ES-I3 (cell line): ENCODE measurements at regions not wholly inside any gene's neighbourhood (a gene's known extent, or its start where the extent isn't known, plus 50 kb on each side); places are given as distances from the start of the nearest gene placed in this dataset.

Source experiments
- H3K36me3 ChIP-seq: 2 replicates; pipeline ENCODE4 v1.6.1; 2013; ENCODE audit warnings: mild to moderate bottlenecking, low read length, control low read depth, moderate library complexity; ENCODE audit not compliant: insufficient read depth
- H3K4me1 ChIP-seq: 2 replicates; pipeline ENCODE4 v1.6.1; 2013; ENCODE audit warnings: mild to moderate bottlenecking, control low read depth, low read length; ENCODE audit not compliant: insufficient read depth
- H3K9ac ChIP-seq: 2 replicates; pipeline ENCODE4 v1.6.1; 2013; ENCODE audit warnings: low read depth, mild to moderate bottlenecking, low read length, moderate library complexity
- H3K9me3 ChIP-seq: 2 replicates; pipeline ENCODE4 v1.6.1; 2013; ENCODE audit warnings: mild to moderate bottlenecking, low read length, moderate library complexity; ENCODE audit not compliant: control insufficient read depth, insufficient read depth

- H3K4me1 ChIP-seq, result 0 out of 2 replicates have a peak, but pooled peaks cover 5% of the 10 kb centered on the region
- no peak overlapping the region for H3K9ac ChIP-seq
- no peaks in the 10 kb centered on the region for H3K36me3 ChIP-seq
- no peaks in the 10 kb centered on the region for H3K9me3 ChIP-seq
Measured at GRCh38 chr3:94671078-94671477, 608.2 kb downstream of the NSUN3 start.

GRCh38 chr3:94673876-94674275 is 611.0 kb downstream of the NSUN3 start:
- H3K9me3 ChIP-seq, result no peaks in the 10 kb centered on the region; the same call in 1 of the 2 replicates
- no peak overlapping the region for H3K9ac ChIP-seq
- H3K4me1 ChIP-seq, result 0 out of 2 replicates have a peak, but pooled peaks cover 5% of the 10 kb centered on the region
- no peaks in the 10 kb centered on the region for H3K36me3 ChIP-seq

DNA sequence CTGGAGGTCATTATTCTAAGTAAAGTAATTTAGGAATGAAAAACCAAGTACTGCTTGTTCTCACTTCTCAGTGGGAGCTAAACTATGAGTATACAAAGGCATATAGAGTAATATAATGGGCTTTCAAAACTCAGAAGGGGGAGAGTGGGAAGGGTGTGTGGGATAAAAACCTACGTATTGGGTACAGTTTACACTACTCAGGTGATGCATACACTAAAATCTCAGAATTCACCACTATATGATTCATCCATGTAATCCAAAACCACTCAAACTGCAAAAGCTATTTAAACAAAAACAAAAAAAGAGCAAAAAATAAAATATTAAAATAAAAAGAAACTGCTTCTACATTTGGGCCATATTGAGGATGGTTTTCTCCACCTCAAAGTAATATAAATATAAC is 623.3 kb downstream of the NSUN3 start:
- Histone ChIP-seq H3K36me3 (no peaks in the 10 kb centered on the region), H3K4me1 (no peaks in the 10 kb centered on the region), H3K9me3 (no peaks in the 10 kb centered on the region; the same call in 1 of the 2 replicates), H3K9ac (no peak overlapping the region)

DNA sequence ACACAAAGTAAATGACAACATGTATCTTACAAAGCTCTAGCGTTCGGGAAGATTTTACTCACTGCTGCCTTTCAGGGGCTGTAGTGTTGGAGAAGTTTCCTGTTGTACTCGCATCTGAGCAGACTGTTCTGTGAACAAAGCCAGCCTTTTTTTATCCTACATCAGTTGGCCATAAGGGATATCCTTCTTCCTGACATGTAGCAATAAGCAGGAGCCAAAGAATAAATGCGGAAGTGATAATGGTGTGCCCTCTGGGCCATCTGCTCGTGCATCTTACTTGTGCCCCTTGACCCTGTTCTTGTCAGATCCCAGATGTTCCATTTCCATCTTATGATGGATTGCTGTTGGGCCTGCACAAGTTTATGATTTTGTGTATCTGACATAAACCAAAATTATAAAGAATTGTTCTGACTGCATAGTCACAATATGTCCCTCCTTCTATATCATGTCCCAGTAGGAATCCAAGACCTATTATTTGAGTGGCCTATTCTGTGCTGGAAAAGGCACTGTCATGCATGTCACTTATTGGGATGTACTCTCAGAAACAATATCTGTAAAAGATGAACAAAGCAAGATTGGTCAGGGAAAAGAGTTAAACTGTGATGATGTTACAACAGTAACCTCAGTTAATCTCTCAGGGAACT is 631.3 kb downstream of the NSUN3 start:
- Histone ChIP-seq H3K9me3 (no peaks in the 10 kb centered on the region), H3K36me3 (no peaks in the 10 kb centered on the region), H3K9ac (no peak overlapping the region), H3K4me1 (no peaks in the 10 kb centered on the region)

- no peaks in the 10 kb centered on the region for H3K9me3 ChIP-seq
- no peaks in the 10 kb centered on the region for H3K4me1 ChIP-seq
- H3K36me3 ChIP-seq, result no peaks in the 10 kb centered on the region
- no peak overlapping the region for H3K9ac ChIP-seq
Measured at GRCh38 chr3:94694894-94695293, 632.0 kb downstream of the NSUN3 start.

DNA sequence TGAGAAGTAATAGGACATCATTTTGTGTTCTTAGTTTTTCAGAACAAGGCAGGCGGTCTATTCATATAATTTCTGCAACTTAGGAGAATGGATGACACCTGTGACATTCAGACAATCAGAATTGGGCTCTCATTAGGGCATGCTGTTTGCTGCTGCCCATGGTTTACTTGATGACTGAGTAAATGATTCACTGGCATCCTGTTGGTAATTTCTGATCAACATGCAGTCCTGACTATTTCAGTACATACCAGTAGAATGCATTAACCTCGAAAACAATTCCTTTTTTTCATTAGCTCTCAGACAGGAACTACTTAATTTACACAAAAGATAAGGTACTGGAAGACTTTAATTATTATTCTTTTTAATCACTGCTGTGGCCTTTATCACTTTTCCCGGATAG is 641.6 kb downstream of the NSUN3 start:
- no peaks in the 10 kb centered on the region for H3K36me3 ChIP-seq
- H3K9me3 ChIP-seq, result no peaks in the 10 kb centered on the region
- no peak overlapping the region for H3K9ac ChIP-seq
- H3K4me1 ChIP-seq, result no peaks in the 10 kb centered on the region

- no peaks in the 10 kb centered on the region for H3K36me3 ChIP-seq
- no peaks in the 10 kb centered on the region for H3K4me1 ChIP-seq
Measured at GRCh38 chr3:94709249-94709902, 646.5 kb downstream of the NSUN3 start.

DNA sequence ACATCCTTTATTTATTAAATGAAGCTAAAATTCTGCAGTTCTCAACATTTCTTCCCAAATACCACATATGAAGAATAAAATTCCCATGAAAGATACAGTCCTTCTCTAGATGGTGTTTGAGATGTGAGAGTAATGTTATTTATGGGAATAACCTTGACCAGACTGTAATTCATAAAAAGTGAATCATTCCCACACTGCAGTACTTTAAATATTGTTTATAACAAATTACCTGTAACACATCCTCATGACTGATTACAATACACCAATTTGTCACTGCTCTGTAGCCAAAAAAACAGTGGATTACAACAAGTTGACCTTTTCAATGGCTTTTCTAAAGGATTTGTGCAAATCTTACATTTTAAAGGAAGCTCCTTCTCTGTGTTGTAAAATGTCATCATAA is 651.3 kb downstream of the NSUN3 start:
- Histone ChIP-seq H3K9me3 (no peaks in the 10 kb centered on the region), H3K9ac (no peak overlapping the region), H3K4me1 (no peaks in the 10 kb centered on the region), H3K36me3 (no peaks in the 10 kb centered on the region)

More at GRCh38 chr3:94709249-94709902, 646.5 kb downstream of the NSUN3 start:
- Histone ChIP-seq H3K9me3 (no peaks in the 10 kb centered on the region), H3K9ac (no peak overlapping the region)

- Histone ChIP-seq H3K9me3 (no peaks in the 10 kb centered on the region), H3K36me3 (no peaks in the 10 kb centered on the region), H3K4me1 (no peaks in the 10 kb centered on the region), H3K9ac (no peak overlapping the region)
Measured at GRCh38 chr3:94716326-94717018, 653.6 kb downstream of the NSUN3 start.

DNA sequence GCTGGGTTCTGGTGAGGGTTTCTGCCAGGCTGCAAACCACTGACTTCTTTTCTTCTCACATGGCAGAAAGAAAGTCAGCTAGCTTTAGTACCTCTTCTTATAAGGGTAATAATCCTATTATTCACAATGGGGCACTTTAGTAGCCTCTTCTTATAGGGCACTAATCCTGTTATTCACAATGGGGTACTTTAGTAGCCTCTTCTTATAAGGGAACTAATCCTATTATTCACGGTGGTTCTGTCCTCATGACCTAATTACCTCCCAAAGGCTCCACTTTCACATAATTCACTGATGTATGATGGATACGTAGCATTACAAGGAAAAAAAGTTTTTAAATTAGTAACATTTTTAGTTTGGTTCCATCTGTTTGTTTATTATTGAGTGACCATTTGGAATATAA is 671.3 kb downstream of the NSUN3 start:
- Histone ChIP-seq H3K4me1 (no peaks in the 10 kb centered on the region), H3K36me3 (no peaks in the 10 kb centered on the region), H3K9me3 (no peaks in the 10 kb centered on the region), H3K9ac (no peak overlapping the region)

GRCh38 chr3:94735354-94735753 is 672.5 kb downstream of the NSUN3 start:
- H3K9ac ChIP-seq, result no peak overlapping the region
- no peaks in the 10 kb centered on the region for H3K9me3 ChIP-seq
- H3K36me3 ChIP-seq, result no peaks in the 10 kb centered on the region
- H3K4me1 ChIP-seq, result no peaks in the 10 kb centered on the region

- Histone ChIP-seq H3K36me3 (no peaks in the 10 kb centered on the region), H3K4me1 (no peaks in the 10 kb centered on the region), H3K9me3 (no peaks in the 10 kb centered on the region)
Measured at GRCh38 chr3:94737116-94737515, 674.3 kb downstream of the NSUN3 start.

DNA sequence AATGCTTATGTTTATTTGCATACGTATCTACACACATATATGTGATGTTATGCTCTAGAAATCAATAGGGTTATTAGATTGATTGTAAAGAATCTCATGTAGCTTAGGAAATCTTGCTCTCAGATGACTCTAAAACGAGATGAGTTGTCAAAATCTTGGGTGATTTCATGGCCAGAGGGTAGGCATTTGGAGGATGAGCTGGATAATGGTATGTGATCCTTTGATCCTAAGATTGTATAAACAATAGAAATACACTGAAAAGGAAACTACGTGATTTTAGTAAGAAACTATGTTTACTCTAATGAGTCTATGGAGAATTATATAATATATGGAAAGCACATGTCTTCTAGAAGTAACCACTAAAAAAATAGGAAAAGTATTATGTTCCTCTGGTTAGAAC is 676.6 kb downstream of the NSUN3 start:
- Histone ChIP-seq H3K4me1 (no peaks in the 10 kb centered on the region), H3K9ac (no peak overlapping the region), H3K36me3 (no peaks in the 10 kb centered on the region), H3K9me3 (no peaks in the 10 kb centered on the region; the same call in 1 of the 2 replicates)

More at GRCh38 chr3:94737116-94737515, 674.3 kb downstream of the NSUN3 start:
- H3K9ac ChIP-seq, result no peak overlapping the region

- Histone ChIP-seq H3K36me3 (no peaks in the 10 kb centered on the region), H3K4me1 (no peaks in the 10 kb centered on the region), H3K9ac (no peak overlapping the region), H3K9me3 (no peaks in the 10 kb centered on the region)
Measured at GRCh38 chr3:94758751-94759150, 695.9 kb downstream of the NSUN3 start.

- no peaks in the 10 kb centered on the region for H3K36me3 ChIP-seq
Measured at GRCh38 chr3:94772402-94772801, 709.5 kb downstream of the NSUN3 start.

More at GRCh38 chr3:94772402-94772801, 709.5 kb downstream of the NSUN3 start:
- no peaks in the 10 kb centered on the region for H3K9me3 ChIP-seq
- H3K9ac ChIP-seq, result no peak overlapping the region
- no peaks in the 10 kb centered on the region for H3K4me1 ChIP-seq
